ENCODE measurements at regions not wholly inside any gene's neighbourhood (a gene's known extent, or its start where the extent isn't known, plus 50 kb on each side); places are given as distances from the start of the nearest gene placed in this dataset.
"Not testable (repeated sequence)": the region's sequence is repeated elsewhere in the genome, so short reads cannot be mapped to it uniquely, and the experiment has no call there.

DNA sequence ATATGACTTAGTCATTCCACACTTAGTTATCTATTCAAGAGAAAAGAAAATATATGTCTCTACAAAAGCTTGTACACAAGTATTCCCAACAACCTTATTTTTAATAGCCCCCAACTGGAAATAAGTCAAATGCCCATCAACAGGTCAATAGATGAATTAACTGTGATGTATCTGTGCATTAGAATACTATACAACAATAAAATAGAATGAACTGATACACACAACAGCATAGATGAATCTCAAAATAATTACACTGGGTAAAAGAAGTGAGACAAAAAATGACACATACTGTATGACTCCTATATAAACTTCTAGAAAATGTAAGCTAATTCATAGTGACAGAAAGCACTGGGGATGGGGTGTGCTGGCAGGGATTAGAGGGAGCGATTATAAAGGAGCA, 354.1 kb upstream of the DIPK2B start:
- in situ Hi-C loops (cut with HindIII; ENCODE audit: low pct_unique_long_range_greater_than_20kb, low sequenced_read_pairs), result no loop called here
- no peak for TF ChIP-seq JUND (IDR thresholded peaks at IDR 0.05; ENCODE audit: low read depth)
- no peak for DNase-seq (ENCODE audit: low read depth in 1 of 2, low spot score in 1 of 2)

DNA sequence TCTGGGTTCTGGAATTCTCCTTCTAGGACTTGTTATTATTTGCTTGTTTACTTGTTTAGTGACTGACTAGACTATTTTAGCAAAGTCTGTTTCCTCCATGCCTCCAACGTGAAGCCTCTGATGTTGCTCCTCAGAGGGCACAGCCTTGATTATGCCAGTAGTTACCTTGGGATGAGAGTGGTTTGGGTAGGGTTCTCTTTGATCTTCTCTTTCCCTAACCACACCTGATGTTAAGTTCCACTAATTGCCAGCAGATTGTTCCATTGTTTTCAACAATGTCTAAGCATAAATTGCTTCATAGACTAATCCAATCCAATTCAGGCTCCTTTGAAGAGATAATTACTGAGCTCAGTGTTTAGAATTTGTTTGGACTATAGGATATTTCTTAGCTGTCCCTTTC, 352.7 kb upstream of the DIPK2B start:
- in situ Hi-C loops (cut with HindIII; ENCODE audit: low pct_unique_long_range_greater_than_20kb, low sequenced_read_pairs), result no loop called here
- DNase-seq (ENCODE audit: low read depth in 1 of 2, low spot score in 1 of 2), result no peak
- no peak for TF ChIP-seq JUND (IDR thresholded peaks at IDR 0.05; ENCODE audit: low read depth)

DNA sequence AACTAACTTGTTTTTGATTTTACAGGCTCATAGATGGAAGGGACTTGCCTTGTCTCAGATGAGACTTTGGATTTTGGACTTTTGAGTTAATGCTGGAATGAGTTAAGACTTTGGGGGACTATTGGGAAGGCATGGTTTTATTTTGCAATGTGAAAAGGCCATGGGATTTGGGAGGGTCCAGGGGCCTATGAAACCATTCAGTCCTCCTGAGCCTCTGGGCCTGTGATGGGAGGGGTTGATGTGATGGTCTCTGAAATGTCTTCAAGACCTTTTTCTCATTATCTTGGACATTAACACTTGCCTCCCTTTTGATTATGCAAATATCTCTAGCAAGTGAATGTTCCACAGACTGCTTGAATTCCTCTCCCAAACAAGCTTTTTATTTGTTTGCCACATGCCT, 346.0 kb upstream of the DIPK2B start:
- in situ Hi-C loops (cut with HindIII; ENCODE audit: low pct_unique_long_range_greater_than_20kb, low sequenced_read_pairs); DNase-seq (ENCODE audit: low read depth in 1 of 2, low spot score in 1 of 2): not testable (repeated sequence)

DNA sequence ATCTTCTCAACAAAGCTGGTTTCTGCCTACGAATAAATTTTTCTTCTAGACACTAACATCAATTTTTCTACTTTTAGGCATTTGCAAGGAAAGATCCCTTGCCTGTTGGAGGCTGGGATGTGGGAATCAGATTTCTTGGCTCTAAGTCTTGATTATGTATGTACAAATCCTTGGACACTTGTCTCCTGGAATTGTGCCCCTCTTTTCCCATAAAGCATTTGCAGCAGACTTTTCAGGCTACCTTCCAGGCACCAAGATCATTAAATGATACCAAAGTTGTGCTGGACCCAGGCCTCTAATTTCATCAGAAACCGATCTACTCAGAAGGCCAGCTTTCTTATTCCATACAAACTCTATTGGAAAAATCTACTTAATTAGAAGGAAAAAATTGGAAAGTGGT, 339.5 kb upstream of the DIPK2B start:
- no peak for DNase-seq (ENCODE audit: low read depth in 1 of 2, low spot score in 1 of 2)
- no peak for TF ChIP-seq JUND (IDR thresholded peaks at IDR 0.05; ENCODE audit: low read depth)
- in situ Hi-C loops (cut with HindIII; ENCODE audit: low pct_unique_long_range_greater_than_20kb, low sequenced_read_pairs), result no loop called here

DNA sequence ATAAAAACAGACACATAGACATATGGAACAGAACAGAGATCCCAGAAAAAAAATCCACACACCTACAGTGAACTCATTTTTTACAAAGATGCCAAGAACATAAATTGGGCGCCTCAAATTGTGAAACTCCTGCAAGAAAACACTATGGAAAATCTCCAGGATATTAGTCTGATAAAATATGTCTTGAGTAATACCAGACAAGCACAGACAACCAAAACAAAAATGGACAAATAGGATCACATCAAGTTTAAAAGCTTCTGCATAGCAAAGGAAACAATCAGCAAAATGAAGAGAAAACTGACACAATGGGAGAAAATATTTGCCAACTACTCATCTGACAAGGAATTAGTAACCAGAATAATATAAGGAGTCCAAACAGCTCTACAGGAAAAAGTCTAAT, 337.3 kb upstream of the DIPK2B start:
- no peak for DNase-seq (ENCODE audit: low read depth in 1 of 2, low spot score in 1 of 2)
- in situ Hi-C loops (cut with HindIII; ENCODE audit: low pct_unique_long_range_greater_than_20kb, low sequenced_read_pairs), result no loop called here
- no peak for TF ChIP-seq JUND (IDR thresholded peaks at IDR 0.05; ENCODE audit: low read depth)

DNA sequence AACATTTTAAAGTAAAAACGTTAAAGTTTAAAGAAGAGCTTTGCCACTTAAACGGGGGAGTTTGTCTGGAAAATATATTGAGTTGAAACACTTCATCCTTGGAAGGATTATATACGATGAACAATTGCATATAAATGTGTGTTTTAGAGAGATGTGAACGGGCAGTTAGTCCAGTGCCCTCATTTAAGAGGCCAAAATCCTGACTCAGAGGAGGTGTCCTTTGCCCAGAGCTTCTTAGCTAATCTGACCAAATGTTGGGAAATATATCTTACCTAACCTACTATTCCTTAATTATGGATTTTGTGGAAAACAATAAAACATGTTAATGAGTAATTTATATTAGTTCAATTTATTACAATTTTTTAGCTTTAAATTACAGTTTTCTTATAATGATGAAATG, 327.2 kb upstream of the DIPK2B start:
- TF ChIP-seq JUND (IDR thresholded peaks at IDR 0.05; ENCODE audit: low read depth), result no peak
- no peak for DNase-seq (ENCODE audit: low read depth in 1 of 2, low spot score in 1 of 2)
- in situ Hi-C loops (cut with HindIII; ENCODE audit: low pct_unique_long_range_greater_than_20kb, low sequenced_read_pairs), result no loop called here

DNA sequence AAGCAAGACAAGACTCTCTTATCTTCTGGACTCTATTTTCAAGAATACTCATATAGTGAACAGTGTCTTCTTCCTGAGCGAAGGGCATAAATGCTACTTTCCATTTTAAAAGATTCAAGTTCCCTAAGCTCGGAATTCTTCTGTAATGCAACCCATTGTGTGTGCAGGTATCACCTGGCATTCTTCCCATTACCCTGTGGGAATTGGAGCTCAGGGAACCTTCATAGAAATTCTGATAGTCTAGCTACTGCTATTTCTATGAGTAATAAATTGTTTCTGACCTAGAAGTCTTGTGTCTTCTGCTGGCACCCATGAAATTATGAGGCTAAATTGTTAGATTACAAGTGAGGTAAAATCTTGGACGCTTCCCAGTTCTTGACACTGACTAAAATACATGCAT, 324.1 kb upstream of the DIPK2B start:
- in situ Hi-C loops (cut with HindIII; ENCODE audit: low pct_unique_long_range_greater_than_20kb, low sequenced_read_pairs), result no loop called here
- no peak for TF ChIP-seq JUND (IDR thresholded peaks at IDR 0.05; ENCODE audit: low read depth)
- no peak for DNase-seq (ENCODE audit: low read depth in 1 of 2, low spot score in 1 of 2)

DNA sequence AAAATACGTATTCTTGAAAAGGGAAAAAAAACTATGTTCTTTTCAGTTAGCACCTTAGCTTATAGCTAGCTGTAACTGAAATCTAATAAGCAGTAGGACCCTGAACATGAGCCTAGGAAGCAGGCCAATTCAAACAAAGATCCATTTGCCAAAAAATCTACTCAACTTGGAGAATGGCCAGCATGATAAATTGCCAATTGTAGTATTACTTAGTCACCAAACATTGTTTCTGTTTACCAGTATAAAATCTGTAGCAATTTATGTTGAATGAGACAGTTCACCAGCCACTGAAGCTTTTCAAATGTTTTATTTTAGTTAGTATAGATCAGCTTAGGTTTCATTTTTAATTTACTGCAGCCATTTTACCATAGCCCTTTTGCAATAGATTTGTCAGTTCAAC, 323.6 kb upstream of the DIPK2B start:
- no peak for DNase-seq (ENCODE audit: low read depth in 1 of 2, low spot score in 1 of 2)
- no peak for TF ChIP-seq JUND (IDR thresholded peaks at IDR 0.05; ENCODE audit: low read depth)
- in situ Hi-C loops (cut with HindIII; ENCODE audit: low pct_unique_long_range_greater_than_20kb, low sequenced_read_pairs), result no loop called here

DNA sequence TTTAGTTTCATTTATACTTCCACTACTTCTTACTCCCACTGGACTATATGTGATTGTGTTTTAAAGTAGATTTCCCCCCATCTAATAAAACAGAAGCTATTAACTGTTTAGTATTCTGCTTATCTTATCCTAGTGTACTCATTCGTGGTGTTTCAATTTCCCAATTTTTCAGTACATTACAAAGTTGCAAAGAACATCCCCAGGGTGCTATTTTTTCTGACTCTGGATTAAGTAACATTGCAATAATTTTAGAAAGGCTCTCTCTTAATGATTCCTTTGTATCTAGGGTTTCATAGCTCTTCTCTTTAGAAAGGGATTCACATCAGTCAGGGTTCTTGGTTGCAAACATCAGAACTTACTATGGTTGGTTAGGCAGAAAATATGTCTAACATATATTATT, 317.9 kb upstream of the DIPK2B start:
- TF ChIP-seq JUND (IDR thresholded peaks at IDR 0.05; ENCODE audit: low read depth), result no peak
- DNase-seq (ENCODE audit: low read depth in 1 of 2, low spot score in 1 of 2), result no peak
- in situ Hi-C loops (cut with HindIII; ENCODE audit: low pct_unique_long_range_greater_than_20kb, low sequenced_read_pairs), result no loop called here

DNA sequence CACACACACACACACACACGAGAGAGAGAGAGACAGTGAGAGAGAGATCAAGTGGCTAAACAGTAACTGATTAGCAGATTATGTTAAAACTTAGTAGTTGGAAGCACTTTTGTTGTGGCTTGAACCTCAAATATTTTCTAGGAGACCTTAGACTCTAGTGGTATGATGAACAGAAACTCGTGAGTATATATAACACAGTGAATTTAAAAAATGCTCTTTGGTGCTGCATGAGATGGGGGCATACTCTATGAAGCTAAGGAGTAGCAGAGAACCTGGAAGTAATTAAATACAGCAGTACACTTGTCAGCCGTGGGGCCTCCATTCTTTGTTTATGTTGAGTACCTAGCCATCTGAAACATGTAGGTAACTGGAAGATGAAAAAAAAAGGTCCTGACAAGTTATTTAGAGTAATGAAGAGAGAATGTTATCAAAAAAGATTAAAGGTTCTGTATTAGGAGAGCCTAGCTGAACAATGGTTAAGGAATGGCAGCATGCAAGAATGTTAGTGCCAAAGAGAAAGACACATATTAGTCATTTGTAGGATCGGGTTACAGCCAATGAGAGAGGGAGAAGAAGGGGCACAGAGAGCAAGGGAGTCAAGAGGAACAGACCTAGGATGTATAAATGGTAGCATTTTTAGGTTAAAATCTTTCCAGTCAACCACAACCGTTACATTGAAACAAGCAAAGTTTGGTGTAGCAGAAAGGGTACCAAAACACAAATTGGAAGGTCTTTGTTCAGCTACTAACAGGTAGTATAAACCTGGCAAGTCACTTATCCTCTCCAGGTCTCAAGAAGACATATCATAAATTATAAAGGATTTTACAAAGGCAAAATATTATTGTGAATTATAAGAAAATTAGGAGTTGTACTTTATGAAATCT, 316.7 kb upstream of the DIPK2B start:
- no peak for TF ChIP-seq JUND (IDR thresholded peaks at IDR 0.05; ENCODE audit: low read depth)
- DNase-seq (ENCODE audit: low read depth in 1 of 2, low spot score in 1 of 2), result peak in 1 of 2 experiments; percentile 20
- in situ Hi-C loops (cut with HindIII; ENCODE audit: low pct_unique_long_range_greater_than_20kb, low sequenced_read_pairs), result no loop called here

DNA sequence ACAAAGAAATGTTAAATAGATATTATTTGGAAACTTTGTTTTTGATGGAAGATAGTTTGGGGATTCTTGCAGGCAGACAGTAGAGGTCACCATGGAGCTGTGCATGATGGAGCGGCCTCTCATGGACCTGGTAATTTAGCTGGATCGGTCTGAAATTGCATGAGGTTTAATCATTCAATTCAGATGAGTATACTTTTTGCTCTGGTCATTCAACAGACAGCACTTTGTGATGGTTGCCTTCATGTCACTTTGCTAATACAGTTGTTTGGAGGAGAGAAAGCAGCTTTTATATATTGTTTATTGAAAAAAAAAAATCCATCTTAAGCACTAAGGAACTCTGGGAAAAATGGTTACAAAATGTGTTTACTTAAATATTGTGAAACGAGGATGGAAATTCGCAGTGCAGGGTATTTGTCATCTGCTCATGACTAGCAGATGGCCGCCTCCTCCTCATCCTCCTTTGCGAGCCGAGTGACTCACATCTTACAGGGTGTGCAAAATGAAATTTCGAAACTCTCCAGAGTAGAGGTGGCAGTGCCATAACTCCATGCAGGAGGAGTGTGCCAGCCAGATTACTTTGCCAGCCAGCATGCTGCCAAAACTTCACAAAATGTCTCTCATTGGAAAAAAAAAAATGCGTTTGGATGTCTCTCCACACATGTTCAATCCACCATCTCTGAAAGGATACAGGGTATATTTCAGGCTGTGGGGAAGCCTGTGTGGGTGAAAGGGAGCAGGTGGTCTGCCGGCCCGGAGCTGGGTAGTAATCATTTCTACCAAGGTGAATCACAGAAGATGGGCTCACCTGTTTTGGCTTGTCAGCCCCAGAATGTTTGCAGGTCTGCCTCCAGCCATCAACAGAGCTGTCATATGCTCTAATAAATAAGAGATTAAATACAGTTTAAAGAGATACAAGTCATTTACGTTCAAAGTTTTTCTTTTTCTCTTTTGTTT, 314.9 kb upstream of the DIPK2B start:
- no peak for TF ChIP-seq JUND (IDR thresholded peaks at IDR 0.05; ENCODE audit: low read depth)
- in situ Hi-C loops (cut with HindIII; ENCODE audit: low pct_unique_long_range_greater_than_20kb, low sequenced_read_pairs), result no loop called here
- DNase-seq (ENCODE audit: low read depth in 1 of 2, low spot score in 1 of 2), result peak; percentile 7 to 67

DNA sequence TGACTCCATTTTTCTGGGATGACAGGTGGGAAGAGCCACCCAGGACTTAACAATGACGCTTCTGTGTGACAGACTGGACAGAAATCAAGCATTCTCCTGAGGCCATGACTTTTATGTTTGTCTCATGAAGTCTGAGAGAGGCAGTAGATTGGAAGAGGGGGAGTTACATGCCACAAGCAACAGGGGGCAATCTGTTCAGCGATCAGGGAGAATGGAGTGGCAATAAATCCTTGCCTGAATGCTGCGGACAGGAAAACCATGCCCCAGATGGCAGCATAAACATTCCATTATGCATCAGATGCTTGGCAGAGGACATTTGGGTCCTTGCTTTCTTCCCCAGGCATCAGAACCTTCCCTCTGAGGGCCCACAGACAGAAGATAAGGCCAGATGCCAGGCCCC, 312.4 kb upstream of the DIPK2B start:
- no peak for TF ChIP-seq JUND (IDR thresholded peaks at IDR 0.05; ENCODE audit: low read depth)
- DNase-seq (ENCODE audit: low read depth in 1 of 2, low spot score in 1 of 2), result no peak
- in situ Hi-C loops (cut with HindIII; ENCODE audit: low pct_unique_long_range_greater_than_20kb, low sequenced_read_pairs), result no loop called here

DNA sequence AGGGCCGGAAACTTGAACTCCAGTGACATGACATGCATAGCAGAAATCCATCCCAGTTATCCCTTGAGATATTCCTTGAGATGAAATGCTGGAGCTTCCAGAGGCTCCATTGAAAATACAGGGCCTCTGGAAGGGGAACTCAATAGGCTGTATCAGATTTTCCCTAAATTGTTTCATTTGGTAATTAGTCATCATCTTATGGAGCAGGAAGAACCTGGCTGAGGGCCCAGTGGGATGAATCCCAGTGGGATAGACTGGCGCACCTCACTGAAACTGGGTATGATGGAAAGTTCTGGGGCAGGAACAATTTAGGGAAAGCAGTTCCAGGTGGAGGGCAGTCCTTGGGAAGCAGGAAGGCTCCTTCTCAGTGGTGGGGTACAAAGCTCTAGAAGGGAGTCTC, 307.8 kb upstream of the DIPK2B start:
- DNase-seq (ENCODE audit: low read depth in 1 of 2, low spot score in 1 of 2), result no peak
- TF ChIP-seq JUND (IDR thresholded peaks at IDR 0.05; ENCODE audit: low read depth), result no peak
- in situ Hi-C loops (cut with HindIII; ENCODE audit: low pct_unique_long_range_greater_than_20kb, low sequenced_read_pairs), result no loop called here
